Progenitor cell of endocrine pancreas (in vitro differentiated cells): ENCODE measurements at regions not wholly inside any gene's neighbourhood (a gene's known extent, or its start where the extent isn't known, plus 50 kb on each side); places are given as distances from the start of the nearest gene placed in this dataset.

ENCODE experiments used
- DNase-seq: peaks from one replicate; pipeline ENCODE4 v3.0.0; 2021; ENCODE audit warnings: low spot score; ENCODE audit not compliant: unreplicated experiment
- H3K27ac Mint-ChIP-seq: 2 replicates; pipeline ENCODE4 v1.8.0; 2021; ENCODE audit warnings: mild to moderate bottlenecking, moderate library complexity, mixed read lengths
- H3K27me3 Mint-ChIP-seq: 2 replicates; pipeline ENCODE4 v1.8.0; 2021; ENCODE audit warnings: mixed read lengths
- H3K36me3 Mint-ChIP-seq: 2 replicates; pipeline ENCODE4 v1.8.0; 2022; ENCODE audit warnings: mixed read lengths; ENCODE audit not compliant: insufficient read depth
- H3K4me1 Mint-ChIP-seq: 2 replicates; pipeline ENCODE4 v1.8.0; 2021; ENCODE audit warnings: low read depth, mixed read lengths
- H3K4me3 Mint-ChIP-seq: 2 replicates; pipeline ENCODE4 v1.8.0; 2021; ENCODE audit warnings: low read depth, mild to moderate bottlenecking, moderate library complexity, mixed read lengths
- H3K9me3 Mint-ChIP-seq: 2 replicates; pipeline ENCODE4 v1.8.0; 2021; ENCODE audit warnings: low read depth, mixed read lengths
- CTCF ChIP-seq: fragments of 200-600 bp; sonication (generic); IDR thresholded peaks from one replicate; pipeline ENCODE4 v1.5.0; 2021; ENCODE audit warnings: antibody characterized with exemption, mild to moderate bottlenecking; ENCODE audit not compliant: unreplicated experiment

DNA sequence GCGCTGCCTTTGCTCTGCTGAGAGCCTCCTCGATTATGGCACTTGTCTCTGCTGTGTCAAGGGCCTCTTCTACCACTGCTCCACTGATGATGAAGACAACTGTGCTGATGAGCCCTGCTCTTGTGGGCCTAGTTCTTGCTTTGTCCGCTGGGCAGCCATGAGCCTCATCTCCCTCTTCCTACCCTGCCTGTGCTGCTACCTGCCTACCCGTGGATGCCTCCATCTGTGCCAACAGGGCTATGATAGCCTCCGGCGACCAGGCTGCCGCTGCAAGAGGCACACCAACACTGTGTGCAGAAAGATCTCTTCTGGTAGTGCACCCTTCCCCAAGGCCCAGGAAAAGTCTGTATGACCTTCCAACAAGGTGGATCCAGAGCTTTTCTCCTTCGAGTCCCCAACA is 106.8 kb upstream of the VAMP7 start:
- Mint-ChIP-seq H3K4me1 (no peaks in the 10 kb centered on the region), H3K9me3 (peaks cover 12% of the 10 kb centered on the region), H3K27ac (no peak overlapping the region), H3K36me3 (no peaks in the 10 kb centered on the region), H3K27me3 (no peaks in the 10 kb centered on the region), H3K4me3 (no peak overlapping the region)
- no peak for TF ChIP-seq CTCF
- DNase-seq: no peak

DNA sequence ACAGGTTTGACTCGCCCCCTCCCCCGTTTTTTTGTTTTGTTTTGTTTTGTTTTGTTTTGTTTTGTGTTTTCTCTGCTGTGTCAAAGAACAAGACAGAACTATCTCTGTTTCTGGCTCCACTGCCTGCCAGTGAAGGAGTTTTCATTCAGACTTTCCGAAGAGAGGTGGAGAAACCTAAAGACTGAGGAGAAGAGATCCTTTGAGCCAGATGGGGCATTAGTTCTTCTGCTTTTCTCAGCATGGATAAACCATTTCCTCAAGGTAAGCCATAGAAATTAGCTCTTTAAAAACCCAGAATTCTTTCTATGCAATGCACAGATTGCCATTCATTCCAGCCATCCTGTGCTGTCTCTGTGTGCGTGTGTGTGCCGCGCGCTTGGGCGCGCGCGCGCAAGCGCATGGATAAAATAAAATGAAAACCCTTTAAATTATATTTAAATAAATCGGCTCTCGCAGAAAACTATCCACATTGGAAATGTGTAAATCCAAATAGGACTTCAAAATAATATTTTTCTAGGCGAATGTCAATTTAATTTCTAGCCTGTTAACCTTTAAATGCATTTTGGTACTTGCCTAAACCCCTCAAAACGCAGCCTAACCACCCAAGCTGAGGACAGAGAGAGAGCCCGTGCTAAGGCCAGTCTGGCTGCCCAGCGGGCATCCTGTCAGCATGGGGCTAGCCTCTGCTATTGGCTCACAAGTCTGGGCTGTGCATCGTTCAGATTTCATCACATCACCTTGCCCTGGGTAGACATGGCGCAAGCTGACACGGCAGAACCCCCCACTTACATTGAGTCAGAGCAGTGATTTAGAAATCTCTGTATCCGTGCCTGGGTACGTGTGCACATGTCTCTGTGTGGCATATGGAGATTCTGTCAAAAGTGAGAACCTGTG is 113.0 kb upstream of the VAMP7 start:
- Mint-ChIP-seq H3K36me3 (no peaks in the 10 kb centered on the region), H3K9me3 (peaks cover 9% of the 10 kb centered on the region), H3K27me3 (no peaks in the 10 kb centered on the region), H3K4me1 (peaks cover 6% of the 10 kb centered on the region), H3K4me3 (peak overlapping the region; percentile 83), H3K27ac (peak overlapping the region; percentile 21)
- TF ChIP-seq CTCF: no peak
- no peak for DNase-seq

DNA sequence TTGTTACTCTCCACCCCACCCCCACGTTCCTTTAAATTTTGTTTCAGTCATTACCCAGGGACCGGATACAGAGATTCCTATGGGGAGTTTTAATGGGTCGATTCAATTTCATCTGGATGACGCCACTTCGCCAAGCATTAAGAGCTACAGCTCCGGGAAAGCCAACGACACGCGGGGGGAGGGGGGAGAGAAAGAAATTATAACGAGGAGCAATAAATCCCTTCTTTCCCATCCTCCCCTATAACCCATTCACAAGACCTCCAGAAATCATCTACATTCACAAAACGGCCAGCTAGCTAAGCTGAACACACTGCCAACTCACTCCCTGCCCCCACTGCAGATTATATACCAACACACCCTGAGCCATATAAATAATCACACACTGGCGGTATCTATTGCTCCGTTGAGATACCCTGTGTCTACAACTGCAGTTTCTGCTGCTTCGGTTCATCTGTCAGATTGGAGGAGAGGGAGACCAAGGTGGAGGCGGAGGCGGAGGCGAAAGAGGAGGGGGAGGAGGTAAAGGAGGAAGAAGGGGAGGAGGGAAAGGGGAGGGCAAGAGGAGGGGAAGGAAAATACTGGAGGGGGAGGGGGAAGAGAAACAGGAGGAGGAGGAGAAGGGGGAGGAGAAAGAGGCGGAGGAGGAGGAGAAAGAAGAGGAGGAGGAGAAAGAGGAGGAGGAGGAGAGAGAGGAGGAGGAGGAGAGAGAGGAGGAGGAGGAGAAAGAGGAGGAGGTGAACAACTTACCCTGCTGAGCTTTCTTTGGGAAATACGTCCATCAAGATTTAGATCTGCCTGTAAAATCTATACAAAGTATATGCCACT is 113.9 kb upstream of the VAMP7 start:
- Mint-ChIP-seq H3K27ac (peak overlapping the region; percentile 56), H3K36me3 (no peaks in the 10 kb centered on the region), H3K9me3 (peaks cover 10% of the 10 kb centered on the region), H3K4me1 (peaks cover 6% of the 10 kb centered on the region), H3K4me3 (peak overlapping the region; percentile 83), H3K27me3 (no peaks in the 10 kb centered on the region)
- DNase-seq: no peak
- TF ChIP-seq CTCF: no peak

DNA sequence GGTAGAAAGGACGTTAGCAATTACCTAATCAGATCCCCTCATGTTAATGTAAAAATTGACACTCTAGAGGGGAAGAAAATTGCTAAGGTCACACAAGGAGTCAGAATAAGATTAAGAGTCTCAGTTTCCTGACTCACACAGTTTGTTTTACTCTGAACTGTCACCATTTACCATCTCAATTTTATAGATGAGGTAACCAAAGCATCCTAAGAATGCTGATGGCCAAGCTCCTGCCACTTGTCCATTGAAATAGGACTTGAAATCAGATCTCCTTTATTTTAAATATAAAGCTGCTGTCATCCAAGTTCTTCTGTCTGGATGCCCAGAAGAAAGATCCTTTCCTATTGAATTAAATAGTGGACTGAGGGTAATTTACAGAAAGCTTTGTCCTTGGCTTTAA is 114.8 kb upstream of the VAMP7 start:
- no peak for TF ChIP-seq CTCF
- Mint-ChIP-seq H3K36me3 (no peaks in the 10 kb centered on the region), H3K4me3 (peak overlapping the region; percentile 83), H3K9me3 (peaks cover 13% of the 10 kb centered on the region), H3K27me3 (no peaks in the 10 kb centered on the region), H3K27ac (peak overlapping the region; percentile 54), H3K4me1 (peaks cover 6% of the 10 kb centered on the region)
- no peak for DNase-seq

- no peak for TF ChIP-seq CTCF
- Mint-ChIP-seq H3K36me3 (no peaks in the 10 kb centered on the region), H3K27ac (no peak overlapping the region), H3K9me3 (peaks cover 20% of the 10 kb centered on the region), H3K4me1 (peaks cover 2% of the 10 kb centered on the region), H3K27me3 (no peaks in the 10 kb centered on the region), H3K4me3 (no peak overlapping the region)
- DNase-seq: no peak
Observed at GRCh38 chrX:155761185-155761584, 120.0 kb upstream of the VAMP7 start.
